ENCODE measurements at regions not wholly inside any gene's neighbourhood (a gene's known extent, or its start where the extent isn't known, plus 50 kb on each side); places are given as distances from the start of the nearest gene placed in this dataset.
A peak's percentile ranks its signal among the peaks of the same experiment; 100 is the strongest.

DNA sequence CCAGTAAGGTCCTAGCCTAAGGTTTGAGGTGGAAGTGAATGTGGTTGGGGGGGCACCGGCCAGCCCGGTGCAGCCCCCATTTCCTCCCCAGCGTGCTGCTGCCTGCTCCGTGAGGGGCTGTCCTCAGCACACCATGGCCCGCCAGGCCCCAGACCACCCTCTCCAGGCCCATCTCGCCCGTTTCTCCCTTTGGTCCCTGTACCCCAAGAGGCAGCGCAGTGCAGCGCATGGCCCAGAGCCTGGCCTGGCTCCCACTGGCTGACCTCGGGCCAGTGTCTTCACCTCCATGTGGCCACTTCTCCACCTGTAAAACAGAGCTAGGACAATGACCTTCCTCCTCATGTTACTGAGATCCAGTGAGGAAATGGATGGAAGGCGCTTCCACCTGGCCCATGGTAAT lies 170.0 kb upstream of the GSE1 start:
- Histone ChIP-seq H2AFZ (ENCODE audit: low read depth, low read length) (no peak overlapping the region), H3K27ac (ENCODE audit: low read length) (peak overlapping the region; percentile 17; the same call in 1 of the 2 replicates), H4K20me1 (ENCODE audit: insufficient read depth, low read length) (no peaks in the 10 kb centered on the region), H3K36me3 (ENCODE audit: insufficient read depth, low read length) (no peaks in the 10 kb centered on the region), H3K79me2 (ENCODE audit: insufficient read depth, low read length) (no peaks in the 10 kb centered on the region), H3K4me2 (ENCODE audit: insufficient read depth, low read length) (no peak overlapping the region), H3K9ac (ENCODE audit: low read depth, low read length) (no peak overlapping the region), H3K4me3 (ENCODE audit: low read depth in 1 of 2, low read length in 2 of 2) (no peak overlapping the region), H3K9me3 (ENCODE audit: insufficient read depth, low read length, severe bottlenecking) (no peaks in the 10 kb centered on the region), H3K4me1 (ENCODE audit: insufficient read depth, low read length) (peaks cover 40% of the 10 kb centered on the region), H3K27me3 (ENCODE audit: insufficient read depth, low read length, poor library complexity) (no peaks in the 10 kb centered on the region)
- DNase-seq = no peak
- no peak for ATAC-seq (ENCODE audit: insufficient read depth, low read depth)
- TF ChIP-seq, protein P1, sequence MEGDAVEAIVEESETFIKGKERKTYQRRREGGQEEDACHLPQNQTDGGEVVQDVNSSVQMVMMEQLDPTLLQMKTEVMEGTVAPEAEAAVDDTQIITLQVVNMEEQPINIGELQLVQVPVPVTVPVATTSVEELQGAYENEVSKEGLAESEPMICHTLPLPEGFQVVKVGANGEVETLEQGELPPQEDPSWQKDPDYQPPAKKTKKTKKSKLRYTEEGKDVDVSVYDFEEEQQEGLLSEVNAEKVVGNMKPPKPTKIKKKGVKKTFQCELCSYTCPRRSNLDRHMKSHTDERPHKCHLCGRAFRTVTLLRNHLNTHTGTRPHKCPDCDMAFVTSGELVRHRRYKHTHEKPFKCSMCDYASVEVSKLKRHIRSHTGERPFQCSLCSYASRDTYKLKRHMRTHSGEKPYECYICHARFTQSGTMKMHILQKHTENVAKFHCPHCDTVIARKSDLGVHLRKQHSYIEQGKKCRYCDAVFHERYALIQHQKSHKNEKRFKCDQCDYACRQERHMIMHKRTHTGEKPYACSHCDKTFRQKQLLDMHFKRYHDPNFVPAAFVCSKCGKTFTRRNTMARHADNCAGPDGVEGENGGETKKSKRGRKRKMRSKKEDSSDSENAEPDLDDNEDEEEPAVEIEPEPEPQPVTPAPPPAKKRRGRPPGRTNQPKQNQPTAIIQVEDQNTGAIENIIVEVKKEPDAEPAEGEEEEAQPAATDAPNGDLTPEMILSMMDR (IDR thresholded peaks at IDR 0.05; ENCODE audit: borderline replicate concordance, extremely low read depth, low read length, poor library complexity, severe bottlenecking) = no peak
- TF ChIP-seq EZH2 (IDR thresholded peaks at IDR 0.05; ENCODE audit: borderline replicate concordance, low read depth, low read length, severe bottlenecking) = no peak

DNA sequence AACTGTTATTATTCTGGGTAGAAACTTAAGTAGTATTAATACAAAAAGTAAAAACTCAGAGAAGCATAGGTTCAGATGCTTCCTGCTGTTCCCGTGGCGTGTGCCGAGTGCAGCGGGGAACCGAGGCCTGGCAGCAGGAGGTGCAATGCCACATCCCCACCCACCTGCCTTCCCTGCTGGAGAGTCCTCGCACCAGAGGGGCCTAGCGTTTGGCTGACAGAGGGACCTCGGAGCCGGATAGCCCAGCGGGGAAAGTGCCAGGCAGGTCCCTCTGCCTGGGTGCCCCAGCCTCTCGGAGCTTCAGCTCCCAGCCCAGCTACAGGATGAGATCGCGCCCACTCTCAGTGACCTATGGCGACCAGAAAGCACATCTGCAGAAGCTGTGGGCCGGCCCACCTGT lies 169.6 kb upstream of the GSE1 start:
- Histone ChIP-seq H3K36me3 (ENCODE audit: insufficient read depth, low read length) (no peaks in the 10 kb centered on the region), H3K79me2 (ENCODE audit: insufficient read depth, low read length) (no peaks in the 10 kb centered on the region), H3K9me3 (ENCODE audit: insufficient read depth, low read length, severe bottlenecking) (no peaks in the 10 kb centered on the region), H3K4me2 (ENCODE audit: insufficient read depth, low read length) (no peak overlapping the region), H3K9ac (ENCODE audit: low read depth, low read length) (no peak overlapping the region), H3K4me1 (ENCODE audit: insufficient read depth, low read length) (peaks cover 44% of the 10 kb centered on the region), H4K20me1 (ENCODE audit: insufficient read depth, low read length) (no peaks in the 10 kb centered on the region), H3K4me3 (ENCODE audit: low read depth in 1 of 2, low read length in 2 of 2) (no peak overlapping the region), H3K27me3 (ENCODE audit: insufficient read depth, low read length, poor library complexity) (no peaks in the 10 kb centered on the region), H2AFZ (ENCODE audit: low read depth, low read length) (no peak overlapping the region), H3K27ac (ENCODE audit: low read length) (peak overlapping the region; percentile 17; the same call in 1 of the 2 replicates)
- no peak for TF ChIP-seq EZH2 (IDR thresholded peaks at IDR 0.05; ENCODE audit: borderline replicate concordance, low read depth, low read length, severe bottlenecking)
- TF ChIP-seq, protein P1 (IDR thresholded peaks at IDR 0.05; ENCODE audit: borderline replicate concordance, extremely low read depth, low read length, poor library complexity, severe bottlenecking) = no peak
- DNase-seq (no peak), ATAC-seq (ENCODE audit: insufficient read depth, low read depth) (no peak)

DNA sequence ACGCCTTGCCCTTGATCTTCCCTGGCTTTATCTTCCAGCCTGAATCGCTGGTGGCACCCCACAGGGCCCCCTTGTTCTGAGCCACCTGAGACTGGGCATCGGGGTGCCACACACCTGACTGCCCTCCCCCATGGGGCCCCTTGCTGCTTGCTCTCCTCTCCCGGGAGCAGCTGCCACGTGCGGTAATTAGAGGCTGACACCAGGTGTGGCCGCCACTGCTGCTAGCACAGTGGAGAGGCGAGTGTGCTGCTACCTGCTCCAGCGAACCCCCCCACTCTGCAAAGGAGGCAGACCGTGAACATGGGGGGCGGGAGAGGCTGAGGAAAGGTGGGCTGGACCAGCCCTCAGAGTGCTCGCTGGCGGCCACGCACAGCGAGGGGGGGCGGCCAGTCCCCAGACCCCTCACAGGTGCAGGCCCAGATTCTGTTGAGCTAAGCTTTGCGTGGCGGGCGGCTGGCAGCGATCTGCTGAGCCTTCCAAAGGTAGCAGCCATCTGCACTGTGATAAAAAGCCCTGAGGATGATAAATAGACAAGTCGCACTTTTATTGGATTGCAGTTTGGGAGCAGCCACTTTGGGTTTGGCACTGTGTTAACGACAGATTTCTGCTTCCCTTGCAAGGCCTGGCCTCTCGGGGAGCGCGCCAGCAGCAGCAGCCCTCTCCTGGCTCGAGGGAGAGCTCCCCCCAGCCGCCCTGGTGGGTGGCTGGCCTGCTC lies 167.9 kb upstream of the GSE1 start:
- no peaks in the 10 kb centered on the region for H3K9me3 ChIP-seq (ENCODE audit: insufficient read depth, low read length, severe bottlenecking)
- H3K36me3 ChIP-seq (ENCODE audit: insufficient read depth, low read length) = no peaks in the 10 kb centered on the region
- H3K4me3 ChIP-seq (ENCODE audit: low read depth in 1 of 2, low read length in 2 of 2) = no peak overlapping the region
- peak overlapping the region; percentile 99 for H3K27ac ChIP-seq (ENCODE audit: low read length)
- TF ChIP-seq, protein P1 (IDR thresholded peaks at IDR 0.05; ENCODE audit: borderline replicate concordance, extremely low read depth, low read length, poor library complexity, severe bottlenecking) = peak; percentile 52
- TF ChIP-seq EZH2 (IDR thresholded peaks at IDR 0.05; ENCODE audit: borderline replicate concordance, low read depth, low read length, severe bottlenecking) = no peak
- no peaks in the 10 kb centered on the region for H3K79me2 ChIP-seq (ENCODE audit: insufficient read depth, low read length)
- ATAC-seq (ENCODE audit: insufficient read depth, low read depth) = no peak
- no peak overlapping the region for H2AFZ ChIP-seq (ENCODE audit: low read depth, low read length)
- no peaks in the 10 kb centered on the region for H4K20me1 ChIP-seq (ENCODE audit: insufficient read depth, low read length)
- no peak overlapping the region for H3K4me2 ChIP-seq (ENCODE audit: insufficient read depth, low read length)
- peak; percentile 73 for DNase-seq
- H3K4me1 ChIP-seq (ENCODE audit: insufficient read depth, low read length) = peaks cover 61% of the 10 kb centered on the region
- peak overlapping the region; percentile 65; the same call in 1 of the 2 replicates for H3K9ac ChIP-seq (ENCODE audit: low read depth, low read length)
- no peaks in the 10 kb centered on the region for H3K27me3 ChIP-seq (ENCODE audit: insufficient read depth, low read length, poor library complexity)
